ENCODE measurements at regions not wholly inside any gene's neighbourhood (a gene's known extent, or its start where the extent isn't known, plus 50 kb on each side); places are given as distances from the start of the nearest gene placed in this dataset.

GRCh38 chr6:44667668-44668390 is 280.3 kb downstream of the CDC5L start:
- no peak overlapping the region for H3K4me3 ChIP-seq (ENCODE audit: control insufficient read depth, low read depth, low read length)
- DNase-seq (ENCODE audit: low read depth) = no peak
- no peak for TF ChIP-seq CTCF (IDR thresholded peaks at IDR 0.05; ENCODE audit: control insufficient read depth, insufficient read depth, low read depth, low read length, missing control alignments)

GRCh38 chr6:44668391-44668930 is 281.0 kb downstream of the CDC5L start:
- H3K4me3 ChIP-seq (ENCODE audit: control insufficient read depth, low read depth, low read length) = no peak overlapping the region
- no peak for DNase-seq (ENCODE audit: low read depth)
- TF ChIP-seq CTCF (IDR thresholded peaks at IDR 0.05; ENCODE audit: control insufficient read depth, insufficient read depth, low read depth, low read length, missing control alignments) = no peak

- DNase-seq (ENCODE audit: low read depth) = no peak
- H3K4me3 ChIP-seq (ENCODE audit: control insufficient read depth, low read depth, low read length) = no peak overlapping the region
- TF ChIP-seq CTCF (IDR thresholded peaks at IDR 0.05; ENCODE audit: control insufficient read depth, insufficient read depth, low read depth, low read length, missing control alignments) = no peak
Measured at GRCh38 chr6:44668976-44669934, 281.7 kb downstream of the CDC5L start.

- DNase-seq (ENCODE audit: low read depth) = no peak
- no peak for TF ChIP-seq CTCF (IDR thresholded peaks at IDR 0.05; ENCODE audit: control insufficient read depth, insufficient read depth, low read depth, low read length, missing control alignments)
Measured at GRCh38 chr6:44670146-44670545, 282.6 kb downstream of the CDC5L start.

GRCh38 chr6:44671333-44671732 is 283.8 kb downstream of the CDC5L start:
- TF ChIP-seq CTCF (IDR thresholded peaks at IDR 0.05; ENCODE audit: control insufficient read depth, insufficient read depth, low read depth, low read length, missing control alignments) = no peak
- H3K4me3 ChIP-seq (ENCODE audit: control insufficient read depth, low read depth, low read length) = no peak overlapping the region
- DNase-seq (ENCODE audit: low read depth) = no peak

More at GRCh38 chr6:44670146-44670545, 282.6 kb downstream of the CDC5L start:
- H3K4me3 ChIP-seq (ENCODE audit: control insufficient read depth, low read depth, low read length) = no peak overlapping the region

- no peak overlapping the region for H3K4me3 ChIP-seq (ENCODE audit: control insufficient read depth, low read depth, low read length)
- DNase-seq (ENCODE audit: low read depth) = no peak
- no peak for TF ChIP-seq CTCF (IDR thresholded peaks at IDR 0.05; ENCODE audit: control insufficient read depth, insufficient read depth, low read depth, low read length, missing control alignments)
Measured at GRCh38 chr6:44672086-44672485, 284.6 kb downstream of the CDC5L start.

All from AG09309 (cell line).